ENCODE measurements at regions not wholly inside any gene's neighbourhood (a gene's known extent, or its start where the extent isn't known, plus 50 kb on each side); places are given as distances from the start of the nearest gene placed in this dataset.

GRCh38 chr3:109532257-109533216 lies 195.2 kb upstream of the DPPA4 start:
- DNase-seq (ENCODE audit: low read depth) = peak; percentile 42
- peak; percentile 3 for TF ChIP-seq CTCF (conservative IDR thresholded peaks at IDR 0.05; ENCODE audit: control insufficient read depth, insufficient read depth, low read depth, low read length)

GRCh38 chr3:109545746-109546145 lies 208.4 kb upstream of the DPPA4 start:
- TF ChIP-seq CTCF (conservative IDR thresholded peaks at IDR 0.05; ENCODE audit: control insufficient read depth, insufficient read depth, low read depth, low read length) = no peak
- DNase-seq (ENCODE audit: low read depth) = no peak
- no peak overlapping the region for H3K4me3 ChIP-seq (ENCODE audit: control insufficient read depth, low read depth, low read length)

More at GRCh38 chr3:109532257-109533216, 195.2 kb upstream of the DPPA4 start:
- no peak overlapping the region for H3K4me3 ChIP-seq (ENCODE audit: control insufficient read depth, low read depth, low read length)

- DNase-seq (ENCODE audit: low read depth) = no peak
- no peak for TF ChIP-seq CTCF (conservative IDR thresholded peaks at IDR 0.05; ENCODE audit: control insufficient read depth, insufficient read depth, low read depth, low read length)
- no peak overlapping the region for H3K4me3 ChIP-seq (ENCODE audit: control insufficient read depth, low read depth, low read length)
Observed at GRCh38 chr3:109548192-109548938, 211.0 kb upstream of the DPPA4 start.

- no peak for TF ChIP-seq CTCF (conservative IDR thresholded peaks at IDR 0.05; ENCODE audit: control insufficient read depth, insufficient read depth, low read depth, low read length)
- DNase-seq (ENCODE audit: low read depth) = no peak
- no peak overlapping the region for H3K4me3 ChIP-seq (ENCODE audit: control insufficient read depth, low read depth, low read length)
Observed at GRCh38 chr3:109553591-109554371, 216.4 kb upstream of the DPPA4 start.

- no peak for TF ChIP-seq CTCF (conservative IDR thresholded peaks at IDR 0.05; ENCODE audit: control insufficient read depth, insufficient read depth, low read depth, low read length)
- DNase-seq (ENCODE audit: low read depth) = no peak
- no peak overlapping the region for H3K4me3 ChIP-seq (ENCODE audit: control insufficient read depth, low read depth, low read length)
Observed at GRCh38 chr3:109559389-109559788, 222.0 kb upstream of the DPPA4 start.

GRCh38 chr3:109563149-109563548 lies 225.8 kb upstream of the DPPA4 start:
- no peak overlapping the region for H3K4me3 ChIP-seq (ENCODE audit: control insufficient read depth, low read depth, low read length)
- TF ChIP-seq CTCF (conservative IDR thresholded peaks at IDR 0.05; ENCODE audit: control insufficient read depth, insufficient read depth, low read depth, low read length) = no peak
- no peak for DNase-seq (ENCODE audit: low read depth)
